GM19043 (cell line): ENCODE measurements at regions not wholly inside any gene's neighbourhood (a gene's known extent, or its start where the extent isn't known, plus 50 kb on each side); places are given as distances from the start of the nearest gene placed in this dataset.

Source experiments
- ATAC-seq: cut with Tn5 transposase; IDR thresholded peaks from one replicate; pipeline ENCODE4 v1.9.1; 2021; ENCODE audit warnings: low read depth; ENCODE audit not compliant: unreplicated experiment

- ATAC-seq: no peak
These were observed 125.4 kb downstream of the RFLNA start for GRCh38 chr12:124420041-124420995.

- no peak for ATAC-seq
These were observed 124.6 kb downstream of the RFLNA start for GRCh38 chr12:124419292-124420040.

- no peak for ATAC-seq
These were observed 123.9 kb downstream of the RFLNA start for GRCh38 chr12:124418791-124419190.

GRCh38 chr12:124418156-124418555, 123.3 kb downstream of the RFLNA start:
- ATAC-seq: no peak

GRCh38 chr12:124416516-124417395, 121.9 kb downstream of the RFLNA start:
- ATAC-seq: no peak

- ATAC-seq: no peak
These were observed 120.2 kb downstream of the RFLNA start for GRCh38 chr12:124415064-124415463.

- ATAC-seq: no peak
These were observed 119.0 kb downstream of the RFLNA start for GRCh38 chr12:124413915-124414314.

- no peak for ATAC-seq
These were observed 118.5 kb downstream of the RFLNA start for GRCh38 chr12:124413401-124413800.

- no peak for ATAC-seq
These were observed 117.7 kb downstream of the RFLNA start for GRCh38 chr12:124412646-124413015.

GRCh38 chr12:124411953-124412645, 117.2 kb downstream of the RFLNA start:
- no peak for ATAC-seq

- no peak for ATAC-seq
These were observed 116.5 kb downstream of the RFLNA start for GRCh38 chr12:124411281-124411878.

GRCh38 chr12:124410354-124411175, 115.7 kb downstream of the RFLNA start:
- no peak for ATAC-seq

- no peak for ATAC-seq
These were observed 114.1 kb downstream of the RFLNA start for GRCh38 chr12:124408822-124409517.

- no peak for ATAC-seq
These were observed 112.2 kb downstream of the RFLNA start for GRCh38 chr12:124407074-124407473.

- no peak for ATAC-seq
These were observed 111.2 kb downstream of the RFLNA start for GRCh38 chr12:124406043-124406442.

GRCh38 chr12:124405592-124405991, 110.7 kb downstream of the RFLNA start:
- no peak for ATAC-seq

- ATAC-seq: no peak
These were observed 110.3 kb downstream of the RFLNA start for GRCh38 chr12:124405151-124405550.

GRCh38 chr12:124404162-124404784, 109.4 kb downstream of the RFLNA start:
- no peak for ATAC-seq
